ENCODE measurements at regions not wholly inside any gene's neighbourhood (a gene's known extent, or its start where the extent isn't known, plus 50 kb on each side); places are given as distances from the start of the nearest gene placed in this dataset.

GRCh38 chr2:217260441-217261115 lies 400.7 kb upstream of the TNP1 start:
- no peak for DNase-seq

DNA sequence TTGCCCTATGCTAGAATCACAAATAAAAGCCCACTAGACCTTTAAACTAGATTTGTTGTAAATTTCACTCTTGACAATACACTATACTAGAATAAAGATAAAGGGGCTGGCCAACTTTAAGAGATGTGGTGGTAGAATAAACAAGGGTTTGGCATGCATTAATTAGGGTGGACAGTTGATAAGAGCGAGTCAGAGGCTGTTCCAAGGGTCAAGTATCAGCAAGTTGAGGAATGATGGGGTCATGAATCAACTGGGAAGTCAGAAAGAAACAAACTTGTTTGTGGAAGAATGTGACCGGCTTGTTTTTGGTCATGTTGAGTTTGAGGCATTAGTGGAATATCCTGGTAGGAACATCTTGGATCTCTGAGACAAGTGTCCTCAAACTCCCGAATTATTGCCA lies 398.3 kb upstream of the TNP1 start:
- no peak for DNase-seq

DNA sequence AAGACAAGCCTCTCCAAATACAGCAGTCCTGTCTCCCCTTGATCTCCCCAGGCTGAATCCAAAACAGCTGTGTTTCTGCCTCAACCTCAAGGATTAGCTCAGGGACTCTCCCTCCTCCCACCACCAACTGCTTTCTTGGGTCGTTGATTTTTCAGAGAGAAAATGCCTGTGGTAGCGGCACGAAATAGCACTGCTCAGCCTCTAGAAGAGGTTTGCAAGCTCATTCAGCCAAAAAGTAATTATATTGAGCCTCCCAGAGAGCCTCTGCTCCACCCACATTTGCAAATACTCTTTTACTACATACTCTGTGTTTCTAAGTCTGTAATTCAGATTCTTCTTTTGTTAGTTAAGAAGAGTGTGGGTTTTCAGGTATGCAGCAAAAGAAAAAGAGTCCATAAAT lies 396.4 kb upstream of the TNP1 start:
- no peak for DNase-seq

GRCh38 chr2:217254111-217254510 lies 394.2 kb upstream of the TNP1 start:
- no peak for DNase-seq

DNA sequence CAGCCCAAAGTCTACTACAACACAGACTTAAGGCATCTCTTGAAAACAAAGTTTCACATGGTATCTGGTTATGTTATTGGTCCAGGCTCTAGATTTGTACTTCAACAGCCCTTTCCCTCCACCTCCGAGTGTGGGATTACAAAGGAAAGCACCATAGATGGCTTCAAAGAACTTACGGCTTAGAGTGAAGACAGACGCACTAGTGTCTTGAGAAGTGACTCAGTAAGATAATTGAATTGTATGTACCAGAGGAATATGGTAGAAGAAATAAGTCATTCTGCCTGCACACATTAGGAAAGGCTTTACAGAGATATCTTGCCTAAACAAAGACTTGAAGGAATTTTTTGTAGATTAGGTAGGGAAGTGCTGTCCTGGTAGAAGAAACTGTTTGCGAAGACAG lies 392.3 kb upstream of the TNP1 start:
- no peak for DNase-seq

GRCh38 chr2:217250013-217250524 lies 390.2 kb upstream of the TNP1 start:
- DNase-seq = no peak

DNA sequence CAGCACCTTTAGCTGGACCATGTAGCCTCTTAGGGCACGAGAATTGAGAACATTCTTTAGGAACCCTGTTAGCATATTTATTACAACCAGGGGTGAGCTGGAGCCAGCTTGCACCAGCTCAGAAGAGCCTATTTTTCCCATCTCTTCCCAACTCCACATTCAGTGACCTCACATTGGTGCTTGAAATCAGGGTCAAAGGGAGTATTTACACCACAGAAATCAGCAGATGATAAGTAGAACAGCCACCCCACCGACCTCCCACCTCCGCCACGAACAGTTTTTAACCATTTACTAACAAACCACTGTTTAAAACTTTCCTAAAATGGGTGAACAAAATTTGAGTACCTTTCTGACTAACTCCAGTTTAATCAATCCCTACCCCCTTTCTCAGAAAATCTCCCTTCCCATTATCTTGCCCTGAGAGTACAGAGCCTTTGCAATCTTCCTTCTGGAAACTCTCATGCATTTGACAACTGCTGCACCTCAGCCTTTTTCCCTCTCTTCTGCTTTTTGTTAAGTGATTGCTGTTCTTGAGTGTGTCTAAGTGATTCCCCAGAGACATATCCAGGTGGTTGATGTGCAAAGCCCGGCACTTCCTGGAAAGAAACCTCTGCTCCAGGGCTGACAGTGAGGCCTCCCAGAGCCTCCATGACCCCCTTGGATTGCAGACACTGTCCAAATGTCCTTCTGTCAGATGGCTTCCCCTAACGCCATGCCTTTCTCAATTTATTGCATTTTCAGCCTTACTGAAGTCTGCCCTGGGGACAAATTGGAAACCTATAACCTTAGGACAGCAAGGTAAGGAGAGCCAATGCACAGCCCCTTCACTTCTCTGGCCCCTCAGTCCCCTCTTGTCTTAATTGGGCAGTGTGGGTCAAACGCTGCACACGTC lies 389.5 kb upstream of the TNP1 start:
- DNase-seq = no peak

GRCh38 chr2:217248312-217248935 lies 388.6 kb upstream of the TNP1 start:
- no peak for DNase-seq

GRCh38 chr2:217247476-217247875 lies 387.6 kb upstream of the TNP1 start:
- no peak for DNase-seq

GRCh38 chr2:217246108-217246507 lies 386.2 kb upstream of the TNP1 start:
- DNase-seq = no peak

DNA sequence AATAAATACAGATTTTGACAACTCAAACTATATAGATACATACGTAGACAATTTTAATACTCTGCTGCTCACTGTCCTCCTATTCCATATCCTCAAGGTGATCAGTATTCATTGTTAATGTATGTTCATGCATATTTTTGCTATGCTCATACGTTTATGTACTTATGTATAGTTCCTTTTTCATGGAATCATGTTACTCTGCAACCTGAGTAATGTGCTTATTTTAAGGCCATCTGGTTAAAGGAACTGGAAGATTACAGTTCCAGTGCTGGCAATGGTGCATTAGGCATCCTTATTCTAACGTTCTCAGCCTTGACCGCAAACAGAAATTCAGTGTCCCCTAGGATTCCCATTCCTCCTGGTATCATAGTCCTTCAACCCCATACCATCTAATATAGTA lies 385.0 kb upstream of the TNP1 start:
- DNase-seq = no peak

DNA sequence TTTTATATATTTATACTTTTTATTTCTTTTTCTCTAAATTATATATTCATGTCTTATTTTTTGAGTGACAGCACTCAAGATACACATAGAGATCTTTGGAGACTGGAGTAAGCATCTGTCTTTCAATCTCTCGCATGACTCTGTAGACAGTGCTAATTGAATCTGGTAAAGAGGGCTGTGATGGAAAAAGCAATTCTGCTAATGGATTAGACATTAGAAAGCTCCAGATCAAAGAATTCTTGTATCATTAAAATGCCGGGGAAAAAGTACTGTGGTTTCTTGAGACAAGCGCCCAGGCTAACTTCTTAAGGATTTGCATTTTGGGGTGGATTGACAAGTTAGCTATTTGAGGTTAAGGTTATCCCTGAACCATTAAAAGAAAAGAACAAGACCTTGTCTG lies 383.1 kb upstream of the TNP1 start:
- DNase-seq = no peak

DNA sequence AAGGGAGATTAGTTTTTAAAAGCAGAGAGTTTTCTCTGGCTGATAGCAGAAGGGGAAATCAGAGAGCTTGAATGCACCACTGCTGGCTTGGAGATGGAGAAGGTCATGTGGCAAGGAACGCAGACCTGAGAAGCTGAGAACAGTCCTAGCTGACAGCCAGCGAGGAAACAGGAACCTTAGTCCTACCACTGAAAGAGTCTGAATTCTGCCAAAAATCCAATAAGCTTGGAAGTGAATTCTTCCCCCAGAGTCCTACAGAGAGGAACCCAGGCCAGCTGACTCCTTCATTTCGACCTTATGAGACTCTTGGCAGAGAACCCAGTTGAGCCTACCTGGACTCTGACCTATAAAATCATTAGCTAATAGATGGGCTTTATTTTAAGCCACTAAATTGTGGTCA lies 371.9 kb upstream of the TNP1 start:
- no peak for DNase-seq

DNA sequence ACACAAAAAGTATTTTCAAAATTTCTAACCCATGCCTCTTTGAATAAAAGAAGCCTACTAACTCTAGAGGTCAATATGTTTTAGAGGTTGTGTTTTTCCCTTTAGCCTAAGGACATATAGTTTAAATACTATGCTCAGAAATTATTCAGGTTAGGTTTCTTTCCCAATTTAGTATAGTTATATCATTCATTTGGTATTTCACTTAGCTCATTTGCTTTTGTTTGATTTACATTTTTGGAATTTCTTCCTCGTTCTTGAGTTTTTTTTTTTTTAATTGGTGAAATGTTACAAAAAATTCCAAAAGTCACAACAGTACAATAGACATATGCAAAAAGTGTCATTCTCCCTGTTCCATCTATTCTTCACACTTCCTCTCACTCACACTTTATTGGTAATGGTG lies 371.3 kb upstream of the TNP1 start:
- no peak for DNase-seq

DNA sequence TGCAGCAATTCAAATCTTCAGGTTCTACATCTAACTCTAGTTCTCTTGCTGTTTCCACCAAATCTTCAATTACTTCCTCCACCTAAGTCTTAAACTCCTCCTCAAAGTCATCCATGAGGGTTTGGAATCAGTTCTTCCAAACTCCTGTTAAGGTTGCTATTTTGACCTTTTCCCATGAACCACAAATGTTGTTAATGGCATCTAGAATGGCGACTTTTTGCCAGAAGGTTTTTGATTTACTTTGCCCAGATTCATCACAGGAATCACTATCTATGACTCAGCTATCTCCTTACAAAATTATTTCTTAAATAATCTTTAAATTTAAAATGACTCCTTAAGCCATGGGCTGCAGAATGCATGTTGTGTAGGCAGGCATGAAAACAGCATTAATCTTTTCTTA lies 368.9 kb upstream of the TNP1 start:
- no peak for DNase-seq

DNA sequence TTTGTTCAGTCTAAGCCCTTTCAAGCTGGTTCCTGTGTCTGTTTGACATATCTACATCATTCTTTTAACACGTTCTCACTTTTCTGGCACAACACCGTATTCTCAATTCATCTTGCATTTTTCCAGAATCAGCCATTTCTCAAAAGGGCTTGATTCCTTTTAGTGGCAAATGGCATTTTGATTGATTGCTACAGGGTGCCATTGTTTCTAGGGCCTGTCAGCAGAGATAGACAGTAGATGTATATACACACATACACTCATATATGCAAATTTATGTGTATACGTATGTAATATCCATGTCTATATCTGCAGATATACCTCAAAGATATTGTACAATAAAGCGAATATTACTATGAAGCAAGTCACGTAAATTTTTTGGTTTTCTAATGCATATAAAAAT lies 367.9 kb upstream of the TNP1 start:
- DNase-seq = no peak

GRCh38 chr2:217225596-217225995 lies 365.7 kb upstream of the TNP1 start:
- DNase-seq = no peak

DNA sequence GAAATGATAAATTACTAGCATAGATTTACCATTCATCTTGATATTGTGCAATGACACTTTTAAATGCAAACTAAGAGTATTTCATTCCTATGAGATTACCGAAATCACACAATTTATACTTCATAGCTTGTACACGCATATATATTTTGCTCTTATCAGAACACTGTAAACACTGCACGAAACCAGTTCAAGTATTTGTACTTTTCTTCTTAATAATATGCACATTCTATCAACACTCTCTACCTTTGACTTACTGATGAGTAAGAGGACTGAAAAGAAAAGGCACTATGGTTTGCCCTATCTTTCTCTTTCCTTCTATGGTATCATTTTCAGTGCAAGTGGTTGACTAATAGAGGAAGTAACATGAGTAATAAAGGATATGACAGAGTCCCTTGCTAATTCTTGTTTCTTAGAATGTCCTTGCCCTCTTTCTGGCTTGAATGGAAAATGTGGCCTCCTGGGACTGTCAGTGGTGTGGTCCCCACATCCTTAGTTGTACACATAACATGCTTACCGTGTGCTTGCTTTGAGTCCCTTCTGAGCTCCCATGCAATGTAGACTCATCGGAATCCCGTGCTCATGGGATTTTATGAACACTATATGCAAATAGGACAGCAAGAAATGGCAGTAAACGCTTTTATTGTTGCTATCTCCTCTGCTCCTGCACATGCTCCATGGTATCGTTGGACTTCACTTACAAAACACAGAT lies 363.5 kb upstream of the TNP1 start:
- peak; percentile 89 for DNase-seq

DNA sequence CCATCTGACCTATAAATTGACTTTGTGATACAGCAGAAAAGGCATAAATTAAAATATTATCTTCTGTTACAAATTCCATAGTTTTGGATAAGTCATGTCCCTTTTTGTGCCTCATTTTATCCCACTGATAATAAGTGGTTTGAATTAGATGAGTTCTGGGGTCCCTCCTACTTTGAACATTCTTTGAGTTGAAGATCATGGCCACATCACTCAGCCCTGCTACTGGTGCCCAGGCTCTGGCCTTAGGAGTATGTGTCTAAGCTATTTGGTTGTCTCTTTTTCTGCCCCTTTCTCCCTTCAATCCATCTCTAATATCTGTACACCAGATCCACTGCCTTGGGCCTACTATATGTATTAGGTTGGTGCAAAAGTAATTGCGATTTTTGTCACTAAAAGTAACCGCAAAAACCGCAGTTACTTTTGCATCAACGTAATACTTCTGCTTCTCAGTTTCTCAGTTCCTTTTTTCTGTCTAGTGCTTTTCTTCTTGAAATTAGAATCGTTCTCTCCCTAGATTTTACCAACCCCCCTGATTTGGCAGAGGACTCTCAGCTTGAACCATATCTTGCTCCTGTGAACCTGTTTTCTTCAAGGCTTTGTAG lies 362.5 kb upstream of the TNP1 start:
- peak; percentile 68 for DNase-seq

- DNase-seq = no peak
Measured at GRCh38 chr2:217220228-217221013, 360.6 kb upstream of the TNP1 start.

- DNase-seq = no peak
Measured at GRCh38 chr2:217219164-217219520, 359.3 kb upstream of the TNP1 start.

All from activated CD4-positive, alpha-beta T cell treated with anti-CD3 and anti-CD28 coated beads, Interleukin-10, Interleukin-2, amounts not matched to agents 100 ng/mL and 50 ng/mL, durations not matched to agents 16 hours and 8 hours (primary cell).